Naive B cell (primary cell): ENCODE measurements at regions not wholly inside any gene's neighbourhood (a gene's known extent, or its start where the extent isn't known, plus 50 kb on each side); places are given as distances from the start of the nearest gene placed in this dataset.
A peak's percentile ranks its signal among the peaks of the same experiment; 100 is the strongest.

ENCODE experiments used
- ATAC-seq, 2 donors: fragments of 150-1000 bp; cut with Tn5 transposase; 2 replicates each; pipeline ENCODE4 v1.10.0; 2021; ENCODE audit warnings: low read depth in 2 of 2, mild to moderate bottlenecking in 2 of 2, moderate library complexity in 2 of 2
- DNase-seq: peaks from one replicate; pipeline ENCODE4 v3.0.0; 2022
- H3K27ac Mint-ChIP-seq, 6 donors: one replicate each; pipeline ENCODE4 v1.8.0; 2020 to 2022; ENCODE audit warnings: mild to moderate bottlenecking in 6 of 6, mixed read lengths in 6 of 6, moderate library complexity in 5 of 6, inconsistent platforms in 2 of 6
- H3K27me3 Mint-ChIP-seq, 3 donors: one replicate each; pipeline ENCODE4 v1.8.0; 2021 to 2022; ENCODE audit warnings: mixed read lengths in 3 of 3, mild to moderate bottlenecking in 1 of 3
- H3K36me3 Mint-ChIP-seq, 2 donors: one replicate each; pipeline ENCODE4 v1.8.0; 2020 to 2022; ENCODE audit warnings: mixed read lengths in 2 of 2, inconsistent platforms in 1 of 2, mild to moderate bottlenecking in 1 of 2
- H3K4me1 Mint-ChIP-seq, 3 donors: one replicate each; pipeline ENCODE4 v1.8.0; 2020 to 2022; ENCODE audit warnings: mixed read lengths in 3 of 3, inconsistent platforms in 1 of 3, mild to moderate bottlenecking in 1 of 3, moderate library complexity in 1 of 3
- H3K4me3 Mint-ChIP-seq, 8 donors: one replicate each; pipeline ENCODE4 v1.8.0; 2020 to 2022; ENCODE audit warnings: mild to moderate bottlenecking in 8 of 8, mixed read lengths in 8 of 8, moderate library complexity in 8 of 8, inconsistent platforms in 2 of 8
- H3K9me3 Mint-ChIP-seq, 7 donors: one replicate each; pipeline ENCODE4 v1.8.0; 2020 to 2022; ENCODE audit warnings: mixed read lengths in 7 of 7, mild to moderate bottlenecking in 5 of 7, inconsistent platforms in 2 of 7, moderate library complexity in 1 of 7

GRCh38 chr1:234909307-234909810 is 219.3 kb downstream of the TOMM20 start:
- ATAC-seq (no peak), DNase-seq (no peak)
- Mint-ChIP-seq H3K4me3 (no peak overlapping the region), H3K36me3 (no peaks in the 10 kb centered on the region), H3K4me1 (peaks cover 0 to 4% (median 0%) of the 10 kb centered on the region in 3 donors), H3K27me3 (no peaks in the 10 kb centered on the region), H3K27ac (peak overlapping the region in 2 of 6 donors; percentile 15 to 84), H3K9me3 (no peaks in the 10 kb centered on the region)

GRCh38 chr1:234908571-234908970 is 220.1 kb downstream of the TOMM20 start:
- Mint-ChIP-seq H3K36me3 (no peaks in the 10 kb centered on the region), H3K9me3 (no peaks in the 10 kb centered on the region), H3K27ac (no peak overlapping the region), H3K27me3 (no peaks in the 10 kb centered on the region), H3K4me1 (peaks cover 0 to 4% (median 0%) of the 10 kb centered on the region in 3 donors), H3K4me3 (no peak overlapping the region)
- DNase-seq (no peak), ATAC-seq (no peak)

- Mint-ChIP-seq H3K4me3 (no peak overlapping the region), H3K27ac (peak overlapping the region in 1 of 6 donors; percentile 62), H3K9me3 (no peaks in the 10 kb centered on the region), H3K36me3 (no peaks in the 10 kb centered on the region), H3K4me1 (peaks cover 0 to 4% (median 0%) of the 10 kb centered on the region in 3 donors), H3K27me3 (no peaks in the 10 kb centered on the region)
- DNase-seq (no peak), ATAC-seq (no peak)
These were observed 220.7 kb downstream of the TOMM20 start for GRCh38 chr1:234907940-234908405.

GRCh38 chr1:234907208-234907939 is 221.3 kb downstream of the TOMM20 start:
- peaks cover 0 to under 1% (median 0%) of the 10 kb centered on the region in 3 donors for H3K4me1 Mint-ChIP-seq
- no peaks in the 10 kb centered on the region for H3K9me3 Mint-ChIP-seq
- H3K36me3 Mint-ChIP-seq, result no peaks in the 10 kb centered on the region
- DNase-seq (no peak), ATAC-seq (no peak)
- H3K27me3 Mint-ChIP-seq, result no peaks in the 10 kb centered on the region
- no peak overlapping the region for H3K27ac Mint-ChIP-seq
- no peak overlapping the region for H3K4me3 Mint-ChIP-seq

- Mint-ChIP-seq H3K4me3 (peak overlapping the region in 1 of 8 donors; percentile 25), H3K36me3 (no peaks in the 10 kb centered on the region), H3K9me3 (no peaks in the 10 kb centered on the region), H3K27ac (peak overlapping the region in 2 of 6 donors; percentile 4 to 13), H3K27me3 (no peaks in the 10 kb centered on the region), H3K4me1 (no peaks in the 10 kb centered on the region)
- DNase-seq, result no peak
- ATAC-seq, result no peak
These were observed 222.0 kb downstream of the TOMM20 start for GRCh38 chr1:234906654-234907053.

- ATAC-seq (no peak), DNase-seq (no peak)
- Mint-ChIP-seq H3K4me3 (no peak overlapping the region), H3K4me1 (no peaks in the 10 kb centered on the region), H3K27me3 (no peaks in the 10 kb centered on the region), H3K36me3 (no peaks in the 10 kb centered on the region), H3K27ac (peak overlapping the region in 2 of 6 donors; percentile 49 to 59), H3K9me3 (no peaks in the 10 kb centered on the region)
These were observed 225.7 kb downstream of the TOMM20 start for GRCh38 chr1:234902774-234903547.

- ATAC-seq (no peak), DNase-seq (no peak)
- Mint-ChIP-seq H3K4me1 (no peaks in the 10 kb centered on the region), H3K9me3 (no peaks in the 10 kb centered on the region), H3K4me3 (no peak overlapping the region), H3K27ac (peak overlapping the region in 1 of 6 donors; percentile 34), H3K36me3 (no peaks in the 10 kb centered on the region), H3K27me3 (no peaks in the 10 kb centered on the region)
These were observed 227.1 kb downstream of the TOMM20 start for GRCh38 chr1:234901491-234902049.

GRCh38 chr1:234900595-234900994 is 228.0 kb downstream of the TOMM20 start:
- Mint-ChIP-seq H3K27ac (peak overlapping the region in 1 of 6 donors; percentile 3), H3K27me3 (no peaks in the 10 kb centered on the region), H3K4me3 (no peak overlapping the region), H3K36me3 (no peaks in the 10 kb centered on the region), H3K4me1 (no peaks in the 10 kb centered on the region), H3K9me3 (no peaks in the 10 kb centered on the region)
- ATAC-seq, result no peak
- no peak for DNase-seq

- Mint-ChIP-seq H3K27me3 (no peaks in the 10 kb centered on the region), H3K4me3 (no peak overlapping the region), H3K27ac (peak overlapping the region in 1 of 6 donors; percentile 18), H3K4me1 (no peaks in the 10 kb centered on the region), H3K36me3 (no peaks in the 10 kb centered on the region), H3K9me3 (no peaks in the 10 kb centered on the region)
- DNase-seq (no peak), ATAC-seq (no peak)
These were observed 228.9 kb downstream of the TOMM20 start for GRCh38 chr1:234899730-234900072.

GRCh38 chr1:234899041-234899729 is 229.5 kb downstream of the TOMM20 start:
- no peaks in the 10 kb centered on the region for H3K4me1 Mint-ChIP-seq
- ATAC-seq, result no peak
- H3K36me3 Mint-ChIP-seq, result no peaks in the 10 kb centered on the region
- no peak overlapping the region for H3K4me3 Mint-ChIP-seq
- no peak for DNase-seq
- no peaks in the 10 kb centered on the region for H3K27me3 Mint-ChIP-seq
- peak overlapping the region in 1 of 6 donors; percentile 18 for H3K27ac Mint-ChIP-seq
- H3K9me3 Mint-ChIP-seq, result no peaks in the 10 kb centered on the region

GRCh38 chr1:234898455-234899033 is 230.1 kb downstream of the TOMM20 start:
- DNase-seq, result no peak
- H3K27ac Mint-ChIP-seq, result peak overlapping the region in 2 of 6 donors; percentile 18 to 54
- peak overlapping the region in 1 of 8 donors; percentile 44 for H3K4me3 Mint-ChIP-seq
- ATAC-seq, result no peak
- H3K4me1 Mint-ChIP-seq, result no peaks in the 10 kb centered on the region
- no peaks in the 10 kb centered on the region for H3K36me3 Mint-ChIP-seq
- H3K9me3 Mint-ChIP-seq, result no peaks in the 10 kb centered on the region
- no peaks in the 10 kb centered on the region for H3K27me3 Mint-ChIP-seq

GRCh38 chr1:234897754-234898454 is 230.7 kb downstream of the TOMM20 start:
- H3K4me3 Mint-ChIP-seq, result peak overlapping the region in 1 of 8 donors; percentile 44
- no peak for ATAC-seq
- H3K27ac Mint-ChIP-seq, result peak overlapping the region in 2 of 6 donors; percentile 54 to 79
- no peaks in the 10 kb centered on the region for H3K9me3 Mint-ChIP-seq
- no peak for DNase-seq
- no peaks in the 10 kb centered on the region for H3K27me3 Mint-ChIP-seq
- H3K4me1 Mint-ChIP-seq, result no peaks in the 10 kb centered on the region
- no peaks in the 10 kb centered on the region for H3K36me3 Mint-ChIP-seq
